GM18517 (cell line): ENCODE measurements at regions not wholly inside any gene's neighbourhood (a gene's known extent, or its start where the extent isn't known, plus 50 kb on each side); places are given as distances from the start of the nearest gene placed in this dataset.

Experiments used
- ATAC-seq: cut with Tn5 transposase; IDR thresholded peaks from one replicate; pipeline ENCODE4 v1.9.1; 2021; ENCODE audit warnings: mild to moderate bottlenecking, moderate library complexity; ENCODE audit not compliant: unreplicated experiment

DNA sequence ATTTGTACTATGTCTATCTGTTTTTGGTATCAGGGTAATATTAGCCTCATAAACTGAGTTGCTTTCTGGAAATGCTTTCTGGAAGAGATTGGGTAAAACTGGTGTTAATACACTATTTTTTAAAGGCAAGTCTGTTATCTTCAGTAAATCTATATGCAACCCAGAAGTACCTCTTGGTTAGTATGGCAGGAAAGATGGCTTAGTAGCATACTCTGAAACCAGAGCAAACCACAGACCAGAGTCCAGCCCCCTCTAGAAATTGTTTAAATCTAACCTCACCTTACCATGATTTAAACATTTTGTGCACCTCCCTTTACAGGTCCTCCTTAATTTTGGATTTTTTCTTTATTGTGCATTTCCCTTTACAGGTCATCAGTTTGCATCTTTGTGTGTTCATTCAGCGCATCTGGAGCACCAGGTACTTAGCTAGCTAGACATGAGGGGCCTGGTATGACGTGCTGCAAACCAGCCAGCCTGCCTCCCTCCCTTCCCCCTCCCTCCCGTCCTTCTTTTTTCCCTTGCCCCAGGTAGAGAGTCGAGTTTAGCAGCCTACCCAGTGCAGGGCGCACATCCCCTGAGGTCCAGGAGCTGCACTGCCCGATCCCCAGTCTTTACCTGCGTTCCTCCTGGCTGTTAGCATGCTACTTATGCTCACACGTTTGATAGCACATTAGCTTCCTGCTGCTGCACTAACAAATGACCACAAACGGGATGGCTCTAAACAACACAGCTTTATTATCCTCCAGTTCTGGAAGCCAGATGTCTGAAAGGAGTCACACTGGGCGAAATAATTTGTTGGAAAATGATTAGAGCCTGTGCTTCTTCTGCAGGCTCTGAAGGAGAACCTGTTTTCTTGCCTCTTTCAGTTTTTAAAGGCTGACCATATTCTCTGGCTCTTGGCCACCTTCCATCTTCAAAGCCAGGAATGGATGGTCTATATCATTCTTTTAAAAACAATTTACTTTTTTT, 299.9 kb upstream of the HABP2 start:
- ATAC-seq = no peak

DNA sequence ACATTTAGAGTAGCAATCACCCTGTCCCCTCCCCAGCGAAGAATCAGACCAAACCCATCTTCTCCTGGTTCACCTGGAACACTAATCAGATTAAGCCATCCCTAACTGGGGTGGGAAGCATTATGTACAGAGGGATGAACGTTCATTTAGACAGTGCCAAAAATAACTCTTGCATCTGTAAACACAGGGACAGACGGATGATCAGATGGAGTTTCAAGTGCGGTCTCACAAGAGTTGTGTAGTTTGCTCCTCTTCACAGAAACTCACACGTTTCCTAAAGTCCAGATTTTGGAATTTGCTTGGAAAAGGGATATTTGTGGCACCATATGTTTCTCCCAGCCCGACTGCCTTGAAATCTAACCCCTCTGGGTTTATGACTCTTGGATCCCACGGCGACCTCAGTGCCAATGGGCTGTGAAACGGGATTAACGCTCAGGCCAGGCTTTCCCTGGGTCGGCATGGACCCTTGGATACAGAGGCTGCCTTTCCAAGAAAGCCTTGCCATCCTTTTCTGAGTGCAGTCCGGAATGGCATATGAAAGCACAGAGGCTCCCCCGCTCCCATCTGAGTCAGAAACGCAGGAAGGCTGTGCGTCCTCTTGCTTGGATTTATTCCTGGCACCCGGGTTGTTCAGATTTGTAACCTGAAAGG, 293.2 kb upstream of the HABP2 start:
- no peak for ATAC-seq

DNA sequence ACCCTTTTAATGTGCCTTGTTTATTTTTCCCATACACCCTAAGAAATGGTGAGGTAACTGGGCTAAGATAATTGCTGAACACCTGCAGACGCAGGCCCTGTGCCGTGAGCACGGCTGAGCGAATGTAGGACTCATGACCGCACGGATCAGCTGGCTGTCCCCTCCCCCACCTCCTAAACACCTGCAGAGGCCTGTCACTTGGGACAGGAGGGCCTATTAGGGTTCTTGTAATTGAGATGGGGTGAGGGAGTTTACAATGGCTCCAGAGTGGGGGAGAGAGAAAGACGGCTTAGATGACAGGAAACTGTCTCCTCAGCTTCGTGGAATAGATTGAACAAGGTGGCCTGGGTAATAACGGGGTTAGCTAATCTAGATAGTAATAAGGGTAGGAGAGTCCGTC, 291.7 kb upstream of the HABP2 start:
- ATAC-seq = no peak

DNA sequence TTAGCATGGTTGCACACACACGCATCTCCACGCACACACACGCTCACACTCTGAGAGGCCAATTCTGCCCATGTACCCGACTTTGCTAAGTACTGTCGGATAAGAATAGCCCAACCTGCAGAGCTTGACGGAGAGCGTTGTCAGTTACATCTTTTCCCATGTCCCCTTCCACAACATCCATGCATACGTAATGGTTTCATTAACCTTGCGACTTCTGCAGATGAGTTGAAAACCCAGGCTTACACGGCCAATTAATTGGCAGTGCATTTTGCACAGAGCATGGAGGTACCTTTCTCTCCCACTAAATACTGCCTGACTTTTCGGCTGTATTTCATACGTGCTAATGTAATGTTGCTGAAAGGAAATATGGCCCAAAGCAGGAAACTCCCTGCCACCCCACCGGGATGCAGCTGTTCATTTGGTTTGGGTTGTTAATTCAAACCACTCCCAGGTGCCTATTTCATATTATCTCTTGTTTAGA, 291.2 kb upstream of the HABP2 start:
- no peak for ATAC-seq

DNA sequence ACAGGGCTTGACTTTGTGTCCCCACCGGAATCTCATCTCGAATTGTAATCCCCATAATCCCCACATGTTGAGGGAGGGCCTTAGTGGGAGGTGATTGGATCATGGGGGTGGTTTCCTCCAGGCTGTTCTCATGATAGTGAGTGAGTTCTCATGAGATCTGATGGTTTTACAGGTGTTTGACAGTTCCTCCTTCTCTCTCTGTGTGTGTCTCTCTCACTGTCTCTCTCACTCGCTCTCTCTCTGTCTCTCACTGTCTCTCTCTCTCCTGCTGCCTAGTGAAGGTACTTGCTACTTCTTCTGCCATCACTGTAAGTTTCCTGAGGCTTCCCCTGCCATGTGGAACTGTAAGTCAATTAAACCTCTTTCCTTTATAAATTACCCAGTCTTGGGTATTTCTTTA, 289.8 kb upstream of the HABP2 start:
- no peak for ATAC-seq

DNA sequence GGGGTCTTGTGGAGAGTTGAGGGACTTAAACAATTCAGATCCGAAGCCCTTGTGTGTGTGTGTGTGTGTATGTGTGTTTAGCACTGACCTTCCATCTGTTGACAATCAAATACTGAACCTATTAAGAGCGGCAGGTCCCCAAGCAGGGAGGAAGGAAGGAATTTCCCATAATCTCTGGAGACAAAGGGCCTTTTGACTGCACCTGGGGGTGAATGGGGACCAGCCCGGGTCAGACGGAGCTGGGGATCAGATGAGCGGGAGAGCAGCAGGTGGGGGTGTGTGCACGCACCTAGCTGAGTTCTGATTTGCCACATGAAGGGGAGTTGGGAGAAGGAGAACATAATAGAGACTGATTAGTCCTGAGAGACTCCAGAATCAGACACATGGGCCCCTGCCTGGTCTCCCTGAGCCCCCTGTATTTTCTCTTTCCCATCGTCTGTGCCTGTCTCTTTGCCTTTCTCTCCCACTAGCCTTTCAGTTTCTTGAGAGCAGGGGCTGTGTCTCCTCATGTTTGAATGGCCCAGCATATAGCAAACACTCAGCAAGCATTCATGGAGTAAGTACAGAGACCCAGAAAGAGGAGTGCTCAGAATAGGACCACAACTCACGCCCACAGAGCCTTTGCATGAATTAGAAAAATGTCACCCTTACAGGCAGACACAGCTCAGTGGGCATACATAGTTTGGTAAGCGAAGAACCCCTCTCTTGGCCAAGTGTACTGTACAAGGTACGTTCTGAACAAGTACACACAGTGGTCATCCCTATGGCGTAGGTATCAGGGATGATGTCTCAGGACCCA, 288.3 kb upstream of the HABP2 start:
- no peak for ATAC-seq

DNA sequence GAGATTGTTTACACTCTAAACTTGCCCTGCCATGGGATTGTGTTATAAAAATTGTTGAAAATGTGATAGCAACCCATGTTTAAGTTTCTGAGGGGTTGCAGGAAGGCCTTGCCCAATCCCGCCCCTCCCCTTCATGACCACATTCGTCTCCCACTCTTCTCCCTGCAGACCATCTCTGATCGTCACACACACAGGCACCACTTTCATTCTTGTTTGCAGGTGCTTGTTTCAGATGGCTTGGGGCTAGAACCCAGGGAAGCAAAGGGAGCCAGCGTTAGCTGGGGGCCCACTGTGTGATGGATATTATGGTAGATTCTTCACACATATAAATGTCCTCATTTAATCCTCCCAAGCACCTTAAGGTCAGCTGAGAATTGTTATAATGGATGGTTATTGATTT, 286.7 kb upstream of the HABP2 start:
- no peak for ATAC-seq

DNA sequence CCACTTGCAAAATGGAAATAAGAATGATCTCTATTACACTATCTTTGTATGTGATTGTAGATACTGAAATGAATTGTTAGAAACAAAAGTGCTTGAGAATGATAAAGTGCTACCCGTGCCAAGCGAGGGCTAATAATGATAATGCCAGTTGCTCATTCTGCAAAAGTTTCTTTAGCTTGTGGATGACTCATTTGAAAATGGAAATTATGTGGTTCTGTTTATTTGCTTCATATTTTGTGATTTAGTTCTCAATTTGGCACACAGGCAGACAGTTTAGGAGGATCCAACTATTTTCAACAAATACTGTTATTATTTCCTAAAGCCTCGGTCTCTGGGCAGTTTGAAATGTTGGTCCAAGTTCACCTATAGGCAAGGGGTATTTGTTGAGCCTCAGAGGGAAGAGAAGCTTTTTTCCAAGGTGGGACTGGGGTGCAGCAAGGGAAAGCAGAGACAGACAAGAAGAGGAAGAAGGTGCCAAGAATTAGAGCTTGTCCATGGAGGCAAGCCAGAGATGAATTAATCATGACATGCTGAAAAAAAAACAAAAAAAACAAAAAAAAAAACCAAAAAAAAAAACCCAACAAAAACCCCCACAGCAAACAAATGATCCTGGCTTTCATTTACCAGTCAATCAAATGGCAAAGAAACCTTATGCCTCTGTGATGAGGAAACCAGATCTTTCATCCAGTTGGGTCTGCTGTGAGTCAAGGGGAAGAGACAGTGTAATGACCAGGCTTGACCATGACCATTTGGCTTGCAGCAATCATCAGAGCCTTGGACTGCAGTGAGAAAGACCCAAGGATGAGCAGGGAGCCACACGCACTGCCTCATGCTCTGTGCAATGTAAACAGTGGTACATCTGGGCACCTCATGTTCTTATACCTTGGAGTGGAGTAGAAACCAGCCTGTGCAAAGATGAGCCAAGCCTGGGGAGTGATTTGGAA, 285.0 kb upstream of the HABP2 start:
- no peak for ATAC-seq

DNA sequence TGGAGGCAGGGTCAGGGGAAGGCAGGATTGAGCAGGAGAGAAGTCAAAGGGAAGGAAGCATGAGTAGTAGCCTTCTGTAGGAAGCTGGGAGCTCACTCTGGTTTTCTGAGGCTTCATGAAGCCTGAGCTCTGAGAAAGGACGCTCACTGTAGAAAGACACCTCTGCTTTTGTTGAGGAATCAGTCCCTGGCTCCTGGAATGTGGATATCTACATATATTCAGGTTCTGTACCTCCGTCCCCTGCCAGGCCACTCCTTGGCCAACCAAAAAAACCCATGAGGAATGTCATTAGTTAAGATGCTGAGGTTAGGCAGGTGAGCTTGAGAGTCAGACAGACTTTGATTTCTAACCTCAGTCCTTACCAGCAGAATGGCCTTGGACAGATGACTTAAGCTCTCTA, 283.5 kb upstream of the HABP2 start:
- ATAC-seq = no peak

DNA sequence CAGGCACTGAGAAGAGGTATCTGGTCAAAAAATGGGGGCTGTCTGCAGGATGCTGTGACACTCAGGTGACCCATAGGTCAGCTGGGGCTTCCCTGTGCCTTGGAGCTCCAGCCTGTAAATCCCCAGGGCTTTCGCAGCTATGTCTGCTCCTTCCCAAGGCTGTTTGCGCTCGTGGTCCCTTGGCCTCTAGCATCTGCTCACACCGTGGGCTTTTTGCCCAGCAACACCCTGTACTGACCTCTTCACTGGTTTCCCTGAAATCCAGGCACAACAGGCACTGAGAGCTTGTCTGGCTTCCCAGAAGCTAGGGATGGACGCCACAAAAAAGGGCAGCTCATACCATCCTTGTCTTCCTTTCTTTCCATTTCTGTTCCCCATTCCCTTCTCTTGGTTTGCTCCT, 280.3 kb upstream of the HABP2 start:
- ATAC-seq = no peak

DNA sequence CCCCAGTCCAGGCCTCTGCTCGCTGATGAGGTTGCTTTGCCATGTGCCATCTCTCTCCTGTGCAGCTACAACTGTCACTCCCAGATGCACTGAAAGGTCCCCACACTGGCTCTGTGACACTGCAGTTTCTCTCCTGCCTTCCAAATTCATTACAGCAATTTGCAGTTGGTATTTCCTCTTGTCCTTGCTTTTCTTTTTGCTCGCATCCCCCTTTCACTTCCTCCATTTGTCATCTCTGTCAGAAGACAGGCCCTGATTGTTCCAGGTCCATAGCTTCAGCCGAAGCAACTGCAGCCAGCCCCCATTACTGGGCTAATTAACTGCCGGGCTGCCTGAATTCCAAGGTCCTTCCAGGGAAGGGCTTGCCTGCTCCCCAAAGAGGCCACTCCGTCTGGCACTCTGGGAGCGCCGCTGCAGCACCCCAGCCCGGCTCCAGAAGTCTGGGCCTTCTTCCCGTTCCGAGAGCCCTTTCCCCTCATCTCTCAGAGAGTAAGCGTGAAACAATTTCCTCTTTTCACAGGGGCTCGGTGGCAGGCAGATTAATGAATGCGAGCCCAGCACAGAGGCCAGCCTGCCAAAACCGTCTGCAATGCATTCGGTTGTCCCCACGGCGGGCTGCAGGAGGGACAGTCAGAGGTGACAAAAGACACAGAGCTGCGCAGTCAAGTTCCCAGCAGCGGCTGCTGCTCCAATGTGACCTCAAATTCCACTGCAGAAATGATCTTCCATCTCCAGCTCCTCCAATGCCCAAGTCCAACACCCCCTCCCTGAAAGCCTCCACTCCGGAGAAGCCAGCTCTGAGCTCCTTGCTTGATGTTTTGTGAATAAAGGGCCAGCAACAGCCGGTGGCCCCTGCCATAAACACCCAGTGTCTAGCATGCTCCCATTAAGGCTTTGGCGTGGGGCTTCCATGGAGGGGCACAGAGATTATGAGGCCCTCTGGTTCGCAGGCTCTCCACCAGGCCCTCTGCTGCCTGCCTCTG, 279.4 kb upstream of the HABP2 start:
- ATAC-seq = no peak

DNA sequence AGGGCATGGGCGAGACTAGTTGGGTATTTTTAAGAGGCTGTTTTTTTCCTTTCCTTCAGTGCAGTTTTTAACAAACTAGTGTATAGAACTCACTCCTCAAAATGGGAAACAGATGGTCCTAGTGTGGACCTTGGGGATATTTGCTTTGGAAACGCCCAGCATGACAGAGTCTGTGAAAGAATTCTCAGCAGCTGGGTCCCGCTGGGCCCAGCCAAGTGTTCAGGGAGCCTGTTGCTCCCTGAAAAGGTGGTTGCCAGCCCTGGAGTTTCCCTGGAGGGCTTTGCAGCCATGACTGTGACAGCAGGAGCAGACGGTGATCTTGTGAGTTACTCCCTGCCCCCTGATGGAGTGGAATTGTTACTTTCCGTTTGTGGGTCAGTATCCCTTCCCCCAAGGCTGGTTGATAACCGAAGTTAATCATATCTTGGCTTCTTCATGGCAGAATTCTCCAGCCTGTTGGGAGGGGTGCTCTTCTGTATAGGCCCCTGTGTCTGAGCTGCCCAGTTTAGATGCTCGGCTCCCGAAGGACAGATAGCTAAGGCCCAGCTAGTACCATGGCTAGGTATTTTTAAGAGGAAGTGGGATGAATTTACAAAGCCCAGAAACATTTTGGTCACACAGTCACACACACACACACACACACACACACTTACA, 278.6 kb upstream of the HABP2 start:
- ATAC-seq = no peak

DNA sequence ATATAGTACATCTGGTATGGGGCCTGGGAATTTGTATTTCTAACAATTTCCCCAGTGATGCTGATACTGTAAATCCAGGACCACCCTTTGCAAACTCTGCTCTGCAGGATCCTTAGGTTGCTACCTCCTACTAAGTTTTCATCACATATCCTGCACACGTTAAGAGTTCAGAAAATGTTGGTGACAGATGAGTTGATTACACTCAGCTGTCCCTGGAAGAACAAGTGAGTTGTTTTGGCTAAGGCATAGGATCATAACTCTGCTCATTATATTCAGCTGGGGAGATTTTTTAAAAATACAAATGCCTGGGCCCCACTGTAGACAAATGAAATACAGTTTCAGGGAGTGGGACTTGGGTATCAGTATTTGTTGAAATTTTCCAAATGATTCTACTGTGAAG, 274.6 kb upstream of the HABP2 start:
- no peak for ATAC-seq

DNA sequence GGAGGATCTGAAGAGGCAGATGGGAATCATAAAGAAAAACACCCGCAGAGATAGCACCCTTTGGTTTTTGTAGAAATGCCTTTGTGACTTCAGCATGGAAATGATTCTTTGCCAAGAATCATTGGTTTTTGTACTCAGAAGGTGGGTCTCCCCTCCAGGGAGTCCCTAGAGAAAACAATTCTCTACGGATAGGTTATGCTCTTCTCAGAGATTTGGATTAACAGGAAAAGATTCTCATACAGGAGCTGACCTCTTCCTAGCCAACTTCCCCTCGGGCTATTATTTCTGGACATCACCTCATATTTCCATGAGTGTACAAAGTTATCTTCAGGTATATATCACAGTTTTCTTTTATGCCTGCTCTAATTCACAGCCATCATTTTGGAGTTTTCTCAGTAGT, 274.2 kb upstream of the HABP2 start:
- no peak for ATAC-seq

DNA sequence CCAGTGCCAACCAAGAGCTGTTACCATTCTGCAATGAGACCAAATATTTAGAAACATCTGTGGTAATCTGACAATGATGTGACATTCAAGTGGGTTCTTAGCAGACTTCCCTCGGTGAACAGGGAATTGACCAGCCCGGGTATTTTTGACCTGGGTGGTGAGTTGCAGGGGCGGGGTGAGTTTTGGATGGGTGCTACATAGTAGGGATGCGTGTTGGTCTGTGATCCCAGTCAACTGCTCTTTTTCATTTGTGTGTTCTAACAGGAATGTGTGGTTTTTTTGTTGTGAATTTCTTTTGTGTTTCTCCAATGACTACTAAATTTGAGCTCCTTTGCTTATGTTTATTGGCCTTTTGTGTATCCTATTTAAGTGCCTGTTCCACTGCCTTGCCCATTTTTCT, 273.6 kb upstream of the HABP2 start:
- ATAC-seq = no peak

DNA sequence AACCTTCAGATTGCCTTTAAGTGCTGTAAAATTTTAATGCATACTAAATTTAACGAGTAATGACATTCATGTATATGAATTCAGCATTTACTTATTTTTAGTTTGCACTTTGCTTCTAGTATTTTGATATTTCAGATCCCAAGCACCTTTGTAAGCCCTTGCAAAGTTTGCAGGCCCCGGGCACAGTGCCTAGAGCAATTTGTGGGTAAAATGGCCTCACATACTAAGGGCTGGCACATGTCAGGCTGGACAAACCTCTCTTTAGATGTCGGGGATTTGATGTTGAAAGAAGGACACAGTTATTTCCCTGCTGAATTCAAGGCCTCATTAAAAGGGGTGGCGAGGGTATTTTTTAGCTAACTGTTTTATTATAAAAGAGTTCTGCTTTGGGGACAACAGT, 270.3 kb upstream of the HABP2 start:
- no peak for ATAC-seq

DNA sequence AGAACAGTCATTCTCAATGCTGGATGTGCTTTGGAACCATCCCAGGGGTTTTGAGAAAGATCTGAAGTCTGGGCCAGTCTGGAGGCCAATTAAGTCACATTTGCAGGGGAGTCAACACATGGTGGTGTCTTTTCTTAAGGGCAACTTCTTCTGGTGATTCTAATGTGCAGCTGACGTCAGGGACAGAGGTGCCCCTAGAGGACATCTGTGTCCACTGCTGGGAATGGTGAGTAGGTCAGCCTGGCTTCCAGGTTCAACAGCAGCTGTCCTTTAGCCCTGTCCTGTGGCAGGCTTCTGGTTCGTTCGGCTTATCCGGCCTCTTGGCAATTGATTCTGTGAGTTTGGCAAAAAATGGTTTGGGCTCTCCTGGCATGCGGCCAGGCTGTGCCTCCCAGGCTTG, 269.7 kb upstream of the HABP2 start:
- ATAC-seq = no peak

DNA sequence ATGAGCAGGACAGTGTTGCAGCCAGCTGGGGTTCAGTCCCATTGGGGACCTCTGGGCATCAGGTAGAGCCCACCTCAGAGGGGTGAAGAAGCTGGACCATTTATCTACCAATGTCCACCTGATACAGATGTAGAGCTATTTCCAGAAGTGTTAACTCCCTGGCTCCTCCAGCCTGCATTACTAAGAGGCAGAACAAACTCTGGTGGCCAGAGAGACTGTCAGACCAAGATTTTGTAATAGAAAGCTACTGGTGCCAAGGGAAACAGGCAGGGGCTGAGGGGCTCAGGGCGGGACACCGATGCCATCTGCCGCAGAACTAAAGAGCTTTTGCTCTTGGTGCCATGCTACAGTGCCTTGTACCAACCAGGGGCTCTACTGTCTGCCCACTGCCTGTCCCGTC, 268.2 kb upstream of the HABP2 start:
- no peak for ATAC-seq

DNA sequence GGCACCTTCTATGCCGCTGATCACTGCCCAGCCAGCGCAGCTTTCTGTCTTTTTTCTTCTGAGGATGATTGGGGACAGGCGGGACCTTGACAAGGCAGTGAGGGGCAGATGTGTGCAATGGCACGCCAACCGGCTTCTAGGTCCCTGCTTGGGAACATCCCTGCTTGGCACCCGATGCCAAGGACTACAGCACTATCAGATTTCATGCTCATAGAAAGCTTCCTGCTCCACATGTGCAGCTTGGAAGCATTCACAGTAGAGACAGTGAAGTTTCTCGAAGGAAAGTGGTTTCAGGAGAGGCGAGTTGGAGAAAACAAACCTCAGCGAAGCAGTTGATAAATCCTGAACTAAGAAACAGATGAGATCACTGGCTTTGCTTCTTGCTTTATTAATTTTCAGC, 267.5 kb upstream of the HABP2 start:
- no peak for ATAC-seq
